HepG2 (cell line): ENCODE measurements at regions not wholly inside any gene's neighbourhood (a gene's known extent, or its start where the extent isn't known, plus 50 kb on each side); places are given as distances from the start of the nearest gene placed in this dataset.

ENCODE experiments used
- ATAC-seq: fragments of 200-7000 bp; cut with Tn5 transposase; 3 replicates; pipeline ENCODE4 v1.9.1; 2020; ENCODE audit warnings: mild to moderate bottlenecking, moderate library complexity
- BruUV-seq: library from RNA; stranded (reverse); fragments of 400-500 nt; replicated peaks from 2 replicates; lab custom pipeline; 2021; lab: Mats Ljungman, UMichigan
- CTCF ChIA-PET: fragments of 300-600 bp; formaldehyde crosslinking; extraction: SDS; loops from one replicate; lab custom pipeline; 2021; ENCODE audit warnings: low total read pairs, inconsistent platforms, low intra/inter-chr PET ratio; lab: Yijun Ruan, JAX
- POLR2A ChIA-PET: fragments of 350-600 bp; sonication (Branson Sonifier 250); formaldehyde crosslinking; loops from one replicate; lab custom pipeline; 2020; ENCODE audit warnings: antibody characterized with exemption, inconsistent platforms; lab: Yijun Ruan, JAX
- DNase-seq: peaks from one replicate; pipeline ENCODE4 v3.0.0-alpha.2; 2015; ENCODE audit warnings: low spot score
- FAIRE-seq: peaks from 3 replicates; lab custom pipeline; 2011; peaks lifted over from hg19 to GRCh38; lab: Jason Lieb, UNC
- H2AFZ ChIP-seq: one replicate; pipeline ENCODE4 v1.6.1; 2011; ENCODE audit warnings: low read length, inconsistent platforms
- H3K27ac ChIP-seq: fragments of 300-600 bp; 3 replicates; pipeline ENCODE4 v1.8.0; 2011; ENCODE audit warnings: mixed run types, mild to moderate bottlenecking, mixed read lengths, low read length, inconsistent platforms; ENCODE audit not compliant: insufficient read depth; ENCODE audit errors: extremely low read length
- H3K27me3 ChIP-seq, 2 experiments: fragments of 200-600 bp in 1 of 2; 2 replicates in 1 of 2; 3 replicates in 1 of 2; pipeline versions ENCODE4 v1.6.0 to v1.8.0; 2011; ENCODE audit warnings: low read length in 2 of 2, mild to moderate bottlenecking in 2 of 2, moderate library complexity in 2 of 2, inconsistent platforms in 1 of 2; ENCODE audit not compliant: insufficient read depth in 2 of 2, control insufficient read depth in 1 of 2
- H3K36me3 ChIP-seq, 2 experiments: fragments of 200-600 bp in 1 of 2; replicated peaks in 1 of 2; 2 replicates in 1 of 2; 3 replicates in 1 of 2; pipeline versions ENCODE4 v1.5.1 to v1.8.0; 2011; ENCODE audit warnings: low read length in 2 of 2, inconsistent platforms in 1 of 2; ENCODE audit not compliant: insufficient read depth in 2 of 2, control insufficient read depth in 1 of 2
- H3K4me1 ChIP-seq: 2 replicates; pipeline ENCODE4 v1.5.1; 2012; ENCODE audit warnings: low read length, inconsistent platforms; ENCODE audit not compliant: insufficient read depth
- H3K4me2 ChIP-seq: 2 replicates; pipeline ENCODE4 v1.6.0; 2011; ENCODE audit warnings: low read depth, low read length, inconsistent platforms
- H3K4me3 ChIP-seq, 3 experiments: fragments of 200-600 bp in 1 of 3; sonication (generic), shearing (Covaris generic) in 1 of 3; replicated peaks in 1 of 3; 2 replicates each; pipeline ENCODE4 v1.5.1; 2011 to 2016; ENCODE audit warnings: low read length in 3 of 3, inconsistent platforms in 2 of 3, low read depth in 2 of 3, mild to moderate bottlenecking in 2 of 3, control low read depth in 1 of 3, mixed read lengths in 1 of 3; ENCODE audit not compliant: insufficient read depth in 1 of 3
- H3K79me2 ChIP-seq: one replicate; pipeline ENCODE4 v1.6.1; 2011; ENCODE audit warnings: low read length, inconsistent platforms; ENCODE audit not compliant: insufficient read depth
- H3K9ac ChIP-seq: 2 replicates; pipeline ENCODE4 v1.6.0; 2011; ENCODE audit warnings: mild to moderate bottlenecking, low read depth, low read length, inconsistent platforms; ENCODE audit not compliant: insufficient read depth
- H3K9me3 ChIP-seq: 2 replicates; pipeline ENCODE4 v1.5.1; 2012; ENCODE audit warnings: mild to moderate bottlenecking, low read length
- H4K20me1 ChIP-seq: 2 replicates; pipeline ENCODE4 v1.6.0; 2011; ENCODE audit warnings: inconsistent platforms, mild to moderate bottlenecking, low read length, moderate library complexity; ENCODE audit not compliant: insufficient read depth
- ATF1 ChIP-seq: IDR thresholded peaks from 2 replicates; pipeline ENCODE4 v1.6.1; 2016; ENCODE audit warnings: mild to moderate bottlenecking, control low read depth
- ELF1 ChIP-seq: sonication (generic); formaldehyde crosslinking; IDR thresholded peaks from 2 replicates; pipeline ENCODE4 v1.4.0; 2020; ENCODE audit warnings: missing genetic modification reagents
- GTF3A ChIP-seq: sonication (generic); formaldehyde crosslinking; conservative IDR thresholded peaks from 2 replicates; pipeline ENCODE4 v1.4.0; 2020; ENCODE audit warnings: mild to moderate bottlenecking, missing genetic modification reagents
- MATR3 ChIP-seq: sonication (generic); formaldehyde crosslinking; IDR thresholded peaks from 2 replicates; pipeline ENCODE4 v1.4.0; 2020; ENCODE audit warnings: missing genetic modification reagents
- MXI1 ChIP-seq: IDR thresholded peaks from 3 replicates; pipeline ENCODE4 v1.6.1; 2012; ENCODE audit warnings: low read depth, low read length, inconsistent platforms, borderline replicate concordance
- MYC ChIP-seq: sonication (generic); formaldehyde crosslinking; IDR thresholded peaks from 2 replicates; pipeline ENCODE4 v1.9.0; 2021; ENCODE audit warnings: missing genetic modification reagents, borderline replicate concordance
- NONO ChIP-seq, 2 experiments: fragments of 450-650 bp in 1 of 2; sonication (generic) in 1 of 2; formaldehyde crosslinking in 1 of 2; IDR thresholded peaks in 1 of 2; conservative IDR thresholded peaks in 1 of 2; 2 replicates each; pipeline versions ENCODE4 v1.6.1 to v1.8.0; 2017 to 2022; ENCODE audit warnings: mild to moderate bottlenecking in 1 of 2, missing genetic modification reagents in 1 of 2, moderate library complexity in 1 of 2
- POLR2AphosphoS5 ChIP-seq: IDR thresholded peaks from 2 replicates; pipeline ENCODE4 v1.6.1; 2012; ENCODE audit warnings: low read depth, low read length
- SKI ChIP-seq: fragments of 450-650 bp; IDR thresholded peaks from one replicate; pipeline ENCODE4 v1.6.1; 2018; ENCODE audit warnings: mild to moderate bottlenecking; ENCODE audit not compliant: partially characterized antibody
- SUZ12 ChIP-seq: fragments of 150-350 bp; IDR thresholded peaks from 2 replicates; pipeline ENCODE4 v1.6.1; 2014; ENCODE audit warnings: low read depth, low read length
- TGIF2 ChIP-seq: IDR thresholded peaks from 2 replicates; pipeline ENCODE4 v1.6.1; 2016; ENCODE audit warnings: control low read depth, missing compliant biosample characterization
- TOE1 ChIP-seq: sonication (generic); formaldehyde crosslinking; IDR thresholded peaks from 2 replicates; pipeline ENCODE4 v1.4.0; 2020; ENCODE audit warnings: mild to moderate bottlenecking, missing genetic modification reagents
- ZBTB7A ChIP-seq: sonication (generic); formaldehyde crosslinking; IDR thresholded peaks from 2 replicates; pipeline ENCODE4 v1.8.0; 2022; ENCODE audit warnings: mild to moderate bottlenecking, missing genetic modification reagents
- ZBTB7B ChIP-seq: sonication (generic); formaldehyde crosslinking; IDR thresholded peaks from 2 replicates; pipeline ENCODE4 v1.4.0; 2020; ENCODE audit warnings: missing genetic modification reagents
- ZFP41 ChIP-seq: sonication (generic); formaldehyde crosslinking; IDR thresholded peaks from 2 replicates; pipeline ENCODE4 v1.4.0; 2020; ENCODE audit warnings: mild to moderate bottlenecking, missing genetic modification reagents, borderline replicate concordance
- ZNF282 ChIP-seq: fragments of 450-650 bp; IDR thresholded peaks from 2 replicates; pipeline ENCODE4 v1.6.1; 2018; ENCODE audit not compliant: partially characterized antibody
- ZNF317 ChIP-seq: sonication (generic); formaldehyde crosslinking; IDR thresholded peaks from 2 replicates; pipeline ENCODE4 v1.5.0; 2020; ENCODE audit warnings: mild to moderate bottlenecking, missing genetic modification reagents
- ZNF672 ChIP-seq: sonication (generic); formaldehyde crosslinking; IDR thresholded peaks from 2 replicates; pipeline ENCODE4 v1.8.1; 2022; ENCODE audit warnings: missing genetic modification reagents
- ZSCAN20 ChIP-seq: sonication (generic); formaldehyde crosslinking; IDR thresholded peaks from 2 replicates; pipeline ENCODE4 v1.4.0; 2020; ENCODE audit warnings: missing genetic modification reagents, mild to moderate bottlenecking, borderline replicate concordance
- ZSCAN9 ChIP-seq: IDR thresholded peaks from 2 replicates; pipeline ENCODE4 v1.6.1; 2016; ENCODE audit warnings: borderline replicate concordance
- WGBS: methylation state at CpG from one replicate; pipeline ENCODE4 v1.1.6; 2017; ENCODE audit warnings: low lambda C conversion rate; 5-methylcytosine and 5-hydroxymethylcytosine counted together
- in situ Hi-C: cut with HindIII; loops from 2 replicates; pipeline ENCODE4 v1.10.0; 2017; ENCODE audit warnings: low pct_unique_long_range_greater_than_20kb; ENCODE audit not compliant: extremely low pct_ligation_motif_present
- intact Hi-C: fragments of 100-400 bp; cut with micrococcal nuclease; formaldehyde crosslinking; loops from one replicate; pipeline ENCODE4 v1.10.0; 2022; ENCODE audit not compliant: unreplicated experiment
- TF ChIP-seq, protein P1 (sequence below): sonication (generic); formaldehyde crosslinking; IDR thresholded peaks from 2 replicates; pipeline ENCODE4 v1.4.0; 2020; ENCODE audit warnings: mild to moderate bottlenecking, low read depth, missing genetic modification reagents

DNA sequence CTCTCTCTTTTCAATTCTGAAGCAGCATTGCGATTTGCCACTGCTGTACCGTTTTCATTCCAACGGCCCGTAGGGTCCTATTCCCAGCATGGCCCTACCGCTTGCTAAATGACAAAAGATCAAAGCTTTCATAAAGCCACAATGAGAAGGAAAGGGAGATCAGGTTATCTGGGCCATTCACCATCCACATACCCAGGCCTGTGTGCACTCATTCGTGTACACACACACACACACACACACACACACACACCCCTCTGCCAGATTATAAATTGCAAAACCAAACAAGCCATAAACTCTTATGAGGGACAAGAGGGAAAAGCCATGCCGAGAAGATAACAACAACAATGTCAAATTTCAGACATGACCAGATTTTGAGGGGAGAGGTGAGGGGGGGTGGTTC is 282.3 kb downstream of the BCL11A start:
- DNase-seq = no peak
- TF ChIP-seq SKI (no peak), MYC (CRISPR knock-in tag) (no peak), ZNF317 (CRISPR knock-in tag) (no peak), ZSCAN20 (CRISPR knock-in tag) (no peak), TOE1 (CRISPR knock-in tag) (no peak)
- Histone ChIP-seq H3K9me3 (peaks cover 10% of the 10 kb centered on the region), H3K36me3 (no peaks in the 10 kb centered on the region), H3K27ac (no peak overlapping the region), H3K4me1 (no peaks in the 10 kb centered on the region), H3K79me2 (no peaks in the 10 kb centered on the region), H3K4me3 (no peak overlapping the region), H4K20me1 (no peaks in the 10 kb centered on the region), H3K27me3 (no peaks in the 10 kb centered on the region), H3K4me2 (no peak overlapping the region), H3K9ac (no peak overlapping the region), H2AFZ (no peak overlapping the region)
- POLR2A ChIA-PET = no interaction called here
- WGBS = 41% methylated on average over 7 of the region's 7 CpGs
- no TSS peak for BruUV-seq
- CTCF ChIA-PET = no interaction called here
- no peak for ATAC-seq
- intact Hi-C loops (no loop called here), in situ Hi-C loops (no loop called here)
- no peak for FAIRE-seq

GRCh38 chr2:60268661-60269060 is 284.8 kb downstream of the BCL11A start:
- H3K36me3 ChIP-seq = no peaks in the 10 kb centered on the region
- no TSS peak for BruUV-seq
- FAIRE-seq = no peak
- no peak for ATAC-seq
- H3K4me1 ChIP-seq = no peaks in the 10 kb centered on the region
- intact Hi-C loops (no loop called here), in situ Hi-C loops (no loop called here)
- H3K9ac ChIP-seq = no peak overlapping the region
- H3K27me3 ChIP-seq = no peaks in the 10 kb centered on the region
- no peak for DNase-seq
- WGBS = 27% methylated on average over 2 of the region's 2 CpGs
- H4K20me1 ChIP-seq = no peaks in the 10 kb centered on the region
- ChIA-PET CTCF (no interaction called here), POLR2A (no interaction called here)
- no peak overlapping the region for H3K4me2 ChIP-seq
- no peaks in the 10 kb centered on the region for H3K79me2 ChIP-seq
- H3K27ac ChIP-seq = no peak overlapping the region
- H3K4me3 ChIP-seq = no peak overlapping the region
- H2AFZ ChIP-seq = no peak overlapping the region
- H3K9me3 ChIP-seq = no peaks in the 10 kb centered on the region
- TF ChIP-seq ZBTB7B (CRISPR knock-in tag) (no peak), GTF3A (CRISPR knock-in tag) (no peak), ATF1 (CRISPR knock-in tag) (no peak), TGIF2 (CRISPR knock-in tag) (no peak), SUZ12 (no peak), ZFP41 (CRISPR knock-in tag) (no peak), ELF1 (CRISPR knock-in tag) (no peak), ZBTB7A (CRISPR knock-in tag) (no peak), ZNF282 (no peak), NONO (IDR thresholded peaks at IDR 0.05) (no peak), NONO (CRISPR knock-in tag; conservative IDR thresholded peaks at IDR 0.05) (no peak), ZSCAN9 (no peak), POLR2AphosphoS5 (no peak), ZNF672 (no peak), MATR3 (no peak), MXI1 (no peak)
- TF ChIP-seq, protein P1, sequence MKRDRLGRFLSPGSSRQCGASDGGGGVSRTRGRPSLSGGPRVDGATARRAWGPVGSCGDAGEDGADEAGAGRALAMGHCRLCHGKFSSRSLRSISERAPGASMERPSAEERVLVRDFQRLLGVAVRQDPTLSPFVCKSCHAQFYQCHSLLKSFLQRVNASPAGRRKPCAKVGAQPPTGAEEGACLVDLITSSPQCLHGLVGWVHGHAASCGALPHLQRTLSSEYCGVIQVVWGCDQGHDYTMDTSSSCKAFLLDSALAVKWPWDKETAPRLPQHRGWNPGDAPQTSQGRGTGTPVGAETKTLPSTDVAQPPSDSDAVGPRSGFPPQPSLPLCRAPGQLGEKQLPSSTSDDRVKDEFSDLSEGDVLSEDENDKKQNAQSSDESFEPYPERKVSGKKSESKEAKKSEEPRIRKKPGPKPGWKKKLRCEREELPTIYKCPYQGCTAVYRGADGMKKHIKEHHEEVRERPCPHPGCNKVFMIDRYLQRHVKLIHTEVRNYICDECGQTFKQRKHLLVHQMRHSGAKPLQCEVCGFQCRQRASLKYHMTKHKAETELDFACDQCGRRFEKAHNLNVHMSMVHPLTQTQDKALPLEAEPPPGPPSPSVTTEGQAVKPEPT = no peak
